ENCODE measurements at regions not wholly inside any gene's neighbourhood (a gene's known extent, or its start where the extent isn't known, plus 50 kb on each side); places are given as distances from the start of the nearest gene placed in this dataset.

- FAIRE-seq (no peak), DNase-seq (ENCODE audit: extremely low read depth in 1 of 4, low spot score in 3 of 4) (no peak), ATAC-seq (no peak)
- WGBS (ENCODE audit: insufficient coverage, low coverage, missing lambda C conversion rate): 0% methylated on average over 2 of the region's 2 CpGs
- Histone ChIP-seq H3K9me3 (replicated peaks; ENCODE audit: control insufficient read depth, insufficient read depth, low read depth, low read length) (no peaks in the 10 kb centered on the region), H3K9me1 (ENCODE audit: control insufficient read depth, insufficient read depth, low read length) (no peaks in the 10 kb centered on the region), H3K4me3 (no peak overlapping the region), H3K27ac (ENCODE audit: extremely low read depth, low read depth, low read length) (no peak overlapping the region), H4K20me1 (replicated peaks; ENCODE audit: control insufficient read depth, insufficient read depth, low read length) (no peaks in the 10 kb centered on the region), H3K27me3 (ENCODE audit: control insufficient read depth in 2 of 2, insufficient read depth in 2 of 2, low read length in 2 of 2) (no peaks in the 10 kb centered on the region), H3K36me3 (ENCODE audit: control insufficient read depth, insufficient read depth, low read length) (no peaks in the 10 kb centered on the region), H3K4me1 (replicated peaks in 1 of 2; ENCODE audit: control insufficient read depth in 2 of 2, insufficient read depth in 2 of 2, low read length in 2 of 2) (no peaks in the 10 kb centered on the region), H3K79me2 (ENCODE audit: control insufficient read depth, insufficient read depth, low read length) (no peaks in the 10 kb centered on the region), H2AFZ (ENCODE audit: low read depth, low read length) (no peak overlapping the region), H3K4me2 (ENCODE audit: insufficient read depth, low read length) (no peak overlapping the region), H3K9ac (ENCODE audit: insufficient read depth in 1 of 2, low read depth in 2 of 2, low read length in 2 of 2) (no peak overlapping the region)
- in situ Hi-C loops (cut with MboI): loop anchor here (25.0 kb wide), 1 partner anchor 973 kb away; no protein-coding TSS in a partner anchor
- TF ChIP-seq ZBTB5 (IDR thresholded peaks at IDR 0.05): no peak
- TF ChIP-seq CUX1 (CRISPR knock-in tag; IDR thresholded peaks at IDR 0.05): no peak
- TF ChIP-seq ZNF175 (CRISPR knock-in tag; IDR thresholded peaks at IDR 0.05; ENCODE audit: low read depth): no peak
- no peak for TF ChIP-seq THRA (IDR thresholded peaks at IDR 0.05)
- TF ChIP-seq ARID3A (IDR thresholded peaks at IDR 0.05; ENCODE audit: borderline replicate concordance, low read depth, low read length): no peak
- no peak for TF ChIP-seq CBX1 (IDR thresholded peaks at IDR 0.05; ENCODE audit: low read depth)
- ChIA-PET POLR2A (no interaction called here), CTCF (ENCODE audit: low intra/inter-chr PET ratio) (no interaction called here)
- no TSS peak for BruUV-seq (replicated peaks)
- intact Hi-C loops (cut with micrococcal nuclease): no loop called here
These were observed 161.3 kb downstream of the CAVIN4 start for GRCh38 chr9:100739208-100739607.
